ENCODE measurements at regions not wholly inside any gene's neighbourhood (a gene's known extent, or its start where the extent isn't known, plus 50 kb on each side); places are given as distances from the start of the nearest gene placed in this dataset.

GRCh38 chr15:98513428-98513986 lies 134.8 kb upstream of the IGF1R start:
- Mint-ChIP-seq H3K27ac (ENCODE audit: unreplicated experiment) (no peak overlapping the region), H3K4me1 (ENCODE audit: low read depth, unreplicated experiment) (no peaks in the 10 kb centered on the region), H3K36me3 (ENCODE audit: low read depth, unreplicated experiment) (no peaks in the 10 kb centered on the region), H3K4me3 (ENCODE audit: unreplicated experiment) (no peak overlapping the region), H3K9me3 (ENCODE audit: unreplicated experiment) (no peaks in the 10 kb centered on the region), H3K27me3 (ENCODE audit: low read depth, unreplicated experiment) (peaks cover 10% of the 10 kb centered on the region)
- Histone ChIP-seq H3K27me3 (ENCODE audit: insufficient read depth, low read length) (peaks cover under 1% of the 10 kb centered on the region), H3K27ac (ENCODE audit: low read depth, low read length) (no peak overlapping the region), H4K20me1 (ENCODE audit: insufficient read depth, low read length) (no peaks in the 10 kb centered on the region), H3K9ac (ENCODE audit: low read length) (no peak overlapping the region), H3K4me1 (ENCODE audit: insufficient read depth, low read length) (no peaks in the 10 kb centered on the region), H3K36me3 (ENCODE audit: insufficient read depth, low read length) (no peaks in the 10 kb centered on the region), H3K4me3 (ENCODE audit: insufficient read depth, low read depth, low read length) (no peak overlapping the region), H3K4me2 (ENCODE audit: low read length) (no peak overlapping the region), H2AFZ (ENCODE audit: low read depth, low read length) (no peak overlapping the region), H3K79me2 (ENCODE audit: insufficient read depth, low read length) (no peaks in the 10 kb centered on the region), H3K9me3 (ENCODE audit: insufficient read depth, low read depth, low read length) (no peaks in the 10 kb centered on the region)
- no peak for TF ChIP-seq CTCF (IDR thresholded peaks at IDR 0.05; ENCODE audit: insufficient read depth, low read depth, low read length)
- TF ChIP-seq EZH2 (IDR thresholded peaks at IDR 0.05; ENCODE audit: insufficient read depth, low read length): no peak
- DNase-seq (ENCODE audit: low read depth) (no peak), FAIRE-seq (no peak)

GRCh38 chr15:98514034-98514622 lies 134.2 kb upstream of the IGF1R start:
- Histone ChIP-seq H3K4me2 (ENCODE audit: low read length) (no peak overlapping the region), H4K20me1 (ENCODE audit: insufficient read depth, low read length) (no peaks in the 10 kb centered on the region), H3K27me3 (ENCODE audit: insufficient read depth, low read length) (no peaks in the 10 kb centered on the region), H3K4me1 (ENCODE audit: insufficient read depth, low read length) (no peaks in the 10 kb centered on the region), H2AFZ (ENCODE audit: low read depth, low read length) (no peak overlapping the region), H3K79me2 (ENCODE audit: insufficient read depth, low read length) (no peaks in the 10 kb centered on the region), H3K9ac (ENCODE audit: low read length) (no peak overlapping the region), H3K36me3 (ENCODE audit: insufficient read depth, low read length) (no peaks in the 10 kb centered on the region), H3K9me3 (ENCODE audit: insufficient read depth, low read depth, low read length) (no peaks in the 10 kb centered on the region), H3K4me3 (ENCODE audit: insufficient read depth, low read depth, low read length) (no peak overlapping the region), H3K27ac (ENCODE audit: low read depth, low read length) (no peak overlapping the region)
- no peak for FAIRE-seq
- Mint-ChIP-seq H3K36me3 (ENCODE audit: low read depth, unreplicated experiment) (no peaks in the 10 kb centered on the region), H3K4me1 (ENCODE audit: low read depth, unreplicated experiment) (peaks cover under 1% of the 10 kb centered on the region), H3K27me3 (ENCODE audit: low read depth, unreplicated experiment) (peaks cover 13% of the 10 kb centered on the region), H3K9me3 (ENCODE audit: unreplicated experiment) (no peaks in the 10 kb centered on the region), H3K4me3 (ENCODE audit: unreplicated experiment) (no peak overlapping the region), H3K27ac (ENCODE audit: unreplicated experiment) (no peak overlapping the region)
- no peak for DNase-seq (ENCODE audit: low read depth)
- TF ChIP-seq EZH2 (IDR thresholded peaks at IDR 0.05; ENCODE audit: insufficient read depth, low read length): no peak
- TF ChIP-seq CTCF (IDR thresholded peaks at IDR 0.05; ENCODE audit: insufficient read depth, low read depth, low read length): no peak
